Right lobe of liver (tissue), 4 donors: ENCODE measurements at regions not wholly inside any gene's neighbourhood (a gene's known extent, or its start where the extent isn't known, plus 50 kb on each side); places are given as distances from the start of the nearest gene placed in this dataset.

Source experiments
- POLR2A ChIP-seq: fragments of 450-650 bp; IDR thresholded peaks from one replicate; pipeline ENCODE4 v1.6.1; 2017; ENCODE audit warnings: antibody characterized with exemption, mild to moderate bottlenecking
- TF ChIP-seq, protein P1 (sequence below), 4 donors: fragments of 200-600 bp in 3 of 4; fragments of 450-650 bp in 1 of 4; IDR thresholded peaks; one replicate each; pipeline versions ENCODE4 v1.5.1 to v1.8.0; 2016 to 2022; ENCODE audit warnings: antibody characterized with exemption in 4 of 4, mild to moderate bottlenecking in 2 of 4
- donor health status: DM: no; HTN: no; CAD: no.
- donor health status: DM: no; HTN: no; CAD: no.
- donor health status: DM: no; HTN: yes; CAD: no.

DNA sequence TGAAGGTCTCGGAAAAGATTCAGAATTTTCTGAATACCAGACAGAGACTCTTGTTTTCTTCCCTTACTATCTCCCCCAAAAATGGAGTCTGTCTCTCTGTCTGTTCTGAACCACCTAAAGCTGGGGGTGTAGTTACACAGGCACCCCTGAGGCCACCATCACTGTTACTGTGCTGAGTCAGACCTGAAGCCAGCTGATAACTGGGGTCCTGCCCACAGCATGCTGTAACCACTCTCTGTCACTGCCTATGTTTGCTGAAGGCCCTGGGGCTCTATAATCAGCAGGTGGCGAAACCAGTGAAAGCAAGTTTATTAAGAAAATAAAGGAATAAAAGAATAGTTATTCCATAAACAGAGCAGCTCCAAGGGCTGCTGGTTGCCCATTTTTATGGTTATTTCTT lies 575.2 kb upstream of the POT1 start:
- TF ChIP-seq, protein P1, sequence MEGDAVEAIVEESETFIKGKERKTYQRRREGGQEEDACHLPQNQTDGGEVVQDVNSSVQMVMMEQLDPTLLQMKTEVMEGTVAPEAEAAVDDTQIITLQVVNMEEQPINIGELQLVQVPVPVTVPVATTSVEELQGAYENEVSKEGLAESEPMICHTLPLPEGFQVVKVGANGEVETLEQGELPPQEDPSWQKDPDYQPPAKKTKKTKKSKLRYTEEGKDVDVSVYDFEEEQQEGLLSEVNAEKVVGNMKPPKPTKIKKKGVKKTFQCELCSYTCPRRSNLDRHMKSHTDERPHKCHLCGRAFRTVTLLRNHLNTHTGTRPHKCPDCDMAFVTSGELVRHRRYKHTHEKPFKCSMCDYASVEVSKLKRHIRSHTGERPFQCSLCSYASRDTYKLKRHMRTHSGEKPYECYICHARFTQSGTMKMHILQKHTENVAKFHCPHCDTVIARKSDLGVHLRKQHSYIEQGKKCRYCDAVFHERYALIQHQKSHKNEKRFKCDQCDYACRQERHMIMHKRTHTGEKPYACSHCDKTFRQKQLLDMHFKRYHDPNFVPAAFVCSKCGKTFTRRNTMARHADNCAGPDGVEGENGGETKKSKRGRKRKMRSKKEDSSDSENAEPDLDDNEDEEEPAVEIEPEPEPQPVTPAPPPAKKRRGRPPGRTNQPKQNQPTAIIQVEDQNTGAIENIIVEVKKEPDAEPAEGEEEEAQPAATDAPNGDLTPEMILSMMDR (IDR thresholded peaks at IDR 0.05): no peak
- no peak for TF ChIP-seq POLR2A
